Neural cell (in vitro differentiated cells): ENCODE measurements at regions not wholly inside any gene's neighbourhood (a gene's known extent, or its start where the extent isn't known, plus 50 kb on each side); places are given as distances from the start of the nearest gene placed in this dataset.

ENCODE experiments used
- H2AFZ ChIP-seq: fragments of 200-600, 300-800 bp; sonication (generic), shearing (Covaris generic); 2 replicates; pipeline ENCODE4 v1.6.0; 2014; ENCODE audit warnings: low read depth, mild to moderate bottlenecking, antibody characterized with exemption, low read length, moderate library complexity
- H3F3A ChIP-seq: fragments of 200-600 bp; shearing (Covaris generic); 2 replicates; pipeline ENCODE4 v1.6.1; 2016; ENCODE audit warnings: mild to moderate bottlenecking, moderate library complexity, mixed read lengths, antibody characterized with exemption, low read length; ENCODE audit not compliant: insufficient read depth, poor library complexity, severe bottlenecking
- H3K27ac ChIP-seq: fragments of 200-600, 300-800 bp; sonication (generic), shearing (Covaris generic); 2 replicates; pipeline ENCODE4 v1.5.1; 2014; ENCODE audit warnings: mild to moderate bottlenecking, low read length, moderate library complexity
- H3K27me3 ChIP-seq: fragments of 300-800, 200-600 bp; sonication (generic), shearing (Covaris generic); 2 replicates; pipeline ENCODE4 v1.6.0; 2014; ENCODE audit warnings: mild to moderate bottlenecking, low read depth, low read length, moderate library complexity; ENCODE audit not compliant: insufficient read depth
- H3K36me3 ChIP-seq: fragments of 300-800, 200-600 bp; sonication (generic), shearing (Covaris generic); 2 replicates; pipeline ENCODE4 v1.5.1; 2014; ENCODE audit warnings: mild to moderate bottlenecking, antibody characterized with exemption, low read length, moderate library complexity; ENCODE audit not compliant: insufficient read depth
- H3K4me2 ChIP-seq: fragments of 300-800, 200-600 bp; sonication (generic), shearing (Covaris generic); 2 replicates; pipeline ENCODE4 v1.6.0; 2014; ENCODE audit warnings: mild to moderate bottlenecking, low read length
- H3K4me3 ChIP-seq: fragments of 300-800, 200-600 bp; sonication (generic), shearing (Covaris generic); 2 replicates; pipeline ENCODE4 v1.5.1; 2014; ENCODE audit warnings: mild to moderate bottlenecking, low read length, moderate library complexity
- H3K79me2 ChIP-seq: fragments of 200-600 bp; shearing (Covaris generic); replicated peaks from 2 replicates; pipeline ENCODE4 v1.6.0; 2014; ENCODE audit warnings: mild to moderate bottlenecking, low read length, moderate library complexity; ENCODE audit not compliant: insufficient read depth
- H3K9ac ChIP-seq: fragments of 300-800, 200-600 bp; sonication (generic), shearing (Covaris generic); 2 replicates; pipeline ENCODE4 v1.6.1; 2016; ENCODE audit warnings: mild to moderate bottlenecking, low read length, mixed read lengths
- H3K9me2 ChIP-seq: fragments of 200-600 bp; shearing (Covaris generic); 2 replicates; pipeline ENCODE4 v1.6.1; 2016; ENCODE audit warnings: mild to moderate bottlenecking, low read length, mixed read lengths; ENCODE audit not compliant: insufficient read depth
- H3K9me3 ChIP-seq: fragments of 200-600, 300-800 bp; sonication (generic), shearing (Covaris generic); 2 replicates; pipeline ENCODE4 v1.6.1; 2016; ENCODE audit warnings: mild to moderate bottlenecking, mixed run types, low read length, moderate library complexity, mixed read lengths
- H4K20me1 ChIP-seq: fragments of 200-600 bp; shearing (Covaris generic); 2 replicates; pipeline ENCODE4 v1.6.1; 2016; ENCODE audit warnings: mild to moderate bottlenecking, mixed run types; ENCODE audit not compliant: insufficient read depth
- EP300 ChIP-seq: fragments of 450-650 bp; conservative IDR thresholded peaks from 2 replicates; pipeline ENCODE4 v1.6.1; 2014; ENCODE audit warnings: antibody characterized with exemption, mild to moderate bottlenecking, moderate library complexity; ENCODE audit not compliant: poor library complexity, severe bottlenecking
- EZH2 ChIP-seq: fragments of 200-600, 300-800 bp; shearing (Covaris generic), sonication (generic); IDR thresholded peaks from 2 replicates; pipeline ENCODE4 v1.6.1; 2014; ENCODE audit warnings: antibody characterized with exemption, low read length, borderline replicate concordance, mild to moderate bottlenecking; ENCODE audit not compliant: insufficient read depth, poor library complexity, severe bottlenecking
- MXI1 ChIP-seq: fragments of 450-650 bp; conservative IDR thresholded peaks from 2 replicates; pipeline ENCODE4 v1.6.1; 2014; ENCODE audit warnings: antibody characterized with exemption, mild to moderate bottlenecking; ENCODE audit not compliant: poor library complexity, severe bottlenecking
- POLR2AphosphoS5 ChIP-seq: IDR thresholded peaks from 2 replicates; pipeline ENCODE4 v1.6.1; 2012
- RAD21 ChIP-seq: fragments of 450-650 bp; conservative IDR thresholded peaks from 2 replicates; pipeline ENCODE4 v1.6.1; 2014; ENCODE audit warnings: antibody characterized with exemption, mild to moderate bottlenecking, moderate library complexity
- SMC3 ChIP-seq: fragments of 450-650 bp; conservative IDR thresholded peaks from 2 replicates; pipeline ENCODE4 v1.6.1; 2014; ENCODE audit warnings: antibody characterized with exemption, mild to moderate bottlenecking, moderate library complexity; ENCODE audit not compliant: poor library complexity
- TAF1 ChIP-seq: IDR thresholded peaks from 2 replicates; pipeline ENCODE4 v1.6.1; 2012; ENCODE audit warnings: low read depth
- TF ChIP-seq, protein P1 (sequence below): IDR thresholded peaks from 2 replicates; pipeline ENCODE4 v1.6.1; 2012; ENCODE audit warnings: borderline replicate concordance
- TF ChIP-seq, protein P2 (sequence below): fragments of 450-650 bp; IDR thresholded peaks from 2 replicates; pipeline ENCODE4 v1.5.1; 2014; ENCODE audit warnings: antibody characterized with exemption, mild to moderate bottlenecking, moderate library complexity; ENCODE audit not compliant: poor library complexity, severe bottlenecking

DNA sequence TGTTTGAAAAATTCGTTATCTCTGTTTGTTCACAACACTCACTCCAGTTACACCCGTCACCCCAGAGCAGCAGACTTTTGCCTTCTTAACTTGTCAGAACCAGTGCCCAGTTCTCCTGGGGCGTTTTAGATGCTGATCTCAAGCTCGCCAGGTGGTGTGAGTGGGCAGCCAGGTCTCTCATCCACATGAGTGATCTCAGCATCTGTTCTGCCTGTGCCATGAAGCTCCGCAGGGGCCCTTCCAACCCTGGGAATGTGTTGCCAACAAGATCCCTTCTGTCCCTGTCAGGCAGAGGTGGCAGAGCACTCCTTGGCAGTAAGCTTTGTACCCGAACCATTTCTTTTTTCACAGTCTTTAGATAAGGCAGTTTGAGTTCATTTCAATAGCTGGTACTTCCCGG lies 896.5 kb downstream of the UQCRFS1 start:
- Histone ChIP-seq H4K20me1 (no peaks in the 10 kb centered on the region), H3F3A (no peaks in the 10 kb centered on the region), H3K4me3 (no peak overlapping the region), H3K36me3 (no peaks in the 10 kb centered on the region), H3K79me2 (no peaks in the 10 kb centered on the region), H3K9me2 (no peaks in the 10 kb centered on the region), H3K9me3 (no peaks in the 10 kb centered on the region), H2AFZ (no peak overlapping the region), H3K4me2 (no peak overlapping the region), H3K9ac (no peak overlapping the region), H3K27me3 (no peaks in the 10 kb centered on the region), H3K27ac (no peak overlapping the region)
- no peak for TF ChIP-seq TAF1
- no peak for TF ChIP-seq POLR2AphosphoS5
- no peak for TF ChIP-seq MXI1
- TF ChIP-seq RAD21, result no peak
- TF ChIP-seq EP300, result no peak

DNA sequence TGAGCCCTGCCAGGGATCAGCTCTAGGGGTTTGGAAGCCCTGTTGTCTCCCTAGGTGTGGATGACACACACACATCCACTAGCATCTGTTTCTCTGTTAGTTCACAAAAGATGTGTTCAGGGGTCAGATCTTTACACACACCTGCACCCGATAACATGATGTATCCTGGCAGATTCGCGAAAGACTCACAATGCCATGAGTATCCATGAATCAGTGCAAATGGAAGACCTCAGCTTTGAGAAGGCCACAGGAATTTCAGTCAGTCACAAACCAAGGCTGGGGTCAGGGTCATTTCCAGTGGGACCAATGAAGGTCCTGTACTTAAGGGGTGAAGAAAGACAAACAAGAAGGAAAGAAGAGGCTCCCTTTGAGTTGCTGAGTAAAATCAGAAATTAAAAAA lies 898.2 kb downstream of the UQCRFS1 start:
- H3K4me2 ChIP-seq, result no peak overlapping the region
- H3K4me3 ChIP-seq, result no peak overlapping the region
- H3K79me2 ChIP-seq, result no peaks in the 10 kb centered on the region
- H4K20me1 ChIP-seq, result no peaks in the 10 kb centered on the region
- no peaks in the 10 kb centered on the region for H3K27me3 ChIP-seq
- TF ChIP-seq TAF1, result no peak
- H3K36me3 ChIP-seq, result no peaks in the 10 kb centered on the region
- no peaks in the 10 kb centered on the region for H3K9me3 ChIP-seq
- no peaks in the 10 kb centered on the region for H3F3A ChIP-seq
- H3K9me2 ChIP-seq, result no peaks in the 10 kb centered on the region
- no peak overlapping the region for H2AFZ ChIP-seq
- no peak overlapping the region for H3K27ac ChIP-seq
- H3K9ac ChIP-seq, result no peak overlapping the region

DNA sequence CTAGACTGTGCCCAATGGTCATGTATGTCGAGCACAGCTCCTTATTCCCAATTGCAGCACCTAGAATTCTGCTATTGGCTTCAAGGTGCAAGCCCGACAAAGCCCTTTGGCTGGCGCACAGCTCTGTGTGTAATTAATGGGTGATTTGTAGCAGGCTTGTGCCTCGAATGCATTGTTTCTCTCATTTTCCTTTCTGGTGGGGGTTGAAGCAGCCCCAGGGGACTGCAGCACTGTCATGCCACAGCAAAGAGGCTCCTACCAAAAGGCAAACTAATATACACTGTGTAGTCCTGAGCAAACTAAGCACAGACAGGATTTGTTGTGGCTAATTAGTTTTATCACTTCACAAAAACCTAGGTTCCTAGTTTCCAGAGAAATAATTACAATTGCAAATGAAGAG lies 898.7 kb downstream of the UQCRFS1 start:
- Histone ChIP-seq H3K27me3 (no peaks in the 10 kb centered on the region), H3K9me3 (no peaks in the 10 kb centered on the region), H3K27ac (no peak overlapping the region), H3K4me3 (no peak overlapping the region), H3K9ac (no peak overlapping the region), H3F3A (no peaks in the 10 kb centered on the region), H2AFZ (no peak overlapping the region), H3K4me2 (no peak overlapping the region), H3K9me2 (no peaks in the 10 kb centered on the region), H4K20me1 (no peaks in the 10 kb centered on the region), H3K36me3 (no peaks in the 10 kb centered on the region), H3K79me2 (no peaks in the 10 kb centered on the region)
- no peak for TF ChIP-seq EZH2
- no peak for TF ChIP-seq SMC3
- no peak for TF ChIP-seq EP300
- TF ChIP-seq RAD21, result no peak
- TF ChIP-seq, protein P1, sequence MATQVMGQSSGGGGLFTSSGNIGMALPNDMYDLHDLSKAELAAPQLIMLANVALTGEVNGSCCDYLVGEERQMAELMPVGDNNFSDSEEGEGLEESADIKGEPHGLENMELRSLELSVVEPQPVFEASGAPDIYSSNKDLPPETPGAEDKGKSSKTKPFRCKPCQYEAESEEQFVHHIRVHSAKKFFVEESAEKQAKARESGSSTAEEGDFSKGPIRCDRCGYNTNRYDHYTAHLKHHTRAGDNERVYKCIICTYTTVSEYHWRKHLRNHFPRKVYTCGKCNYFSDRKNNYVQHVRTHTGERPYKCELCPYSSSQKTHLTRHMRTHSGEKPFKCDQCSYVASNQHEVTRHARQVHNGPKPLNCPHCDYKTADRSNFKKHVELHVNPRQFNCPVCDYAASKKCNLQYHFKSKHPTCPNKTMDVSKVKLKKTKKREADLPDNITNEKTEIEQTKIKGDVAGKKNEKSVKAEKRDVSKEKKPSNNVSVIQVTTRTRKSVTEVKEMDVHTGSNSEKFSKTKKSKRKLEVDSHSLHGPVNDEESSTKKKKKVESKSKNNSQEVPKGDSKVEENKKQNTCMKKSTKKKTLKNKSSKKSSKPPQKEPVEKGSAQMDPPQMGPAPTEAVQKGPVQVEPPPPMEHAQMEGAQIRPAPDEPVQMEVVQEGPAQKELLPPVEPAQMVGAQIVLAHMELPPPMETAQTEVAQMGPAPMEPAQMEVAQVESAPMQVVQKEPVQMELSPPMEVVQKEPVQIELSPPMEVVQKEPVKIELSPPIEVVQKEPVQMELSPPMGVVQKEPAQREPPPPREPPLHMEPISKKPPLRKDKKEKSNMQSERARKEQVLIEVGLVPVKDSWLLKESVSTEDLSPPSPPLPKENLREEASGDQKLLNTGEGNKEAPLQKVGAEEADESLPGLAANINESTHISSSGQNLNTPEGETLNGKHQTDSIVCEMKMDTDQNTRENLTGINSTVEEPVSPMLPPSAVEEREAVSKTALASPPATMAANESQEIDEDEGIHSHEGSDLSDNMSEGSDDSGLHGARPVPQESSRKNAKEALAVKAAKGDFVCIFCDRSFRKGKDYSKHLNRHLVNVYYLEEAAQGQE, result no peak
- TF ChIP-seq POLR2AphosphoS5, result no peak
- no peak for TF ChIP-seq MXI1
- TF ChIP-seq, protein P2, sequence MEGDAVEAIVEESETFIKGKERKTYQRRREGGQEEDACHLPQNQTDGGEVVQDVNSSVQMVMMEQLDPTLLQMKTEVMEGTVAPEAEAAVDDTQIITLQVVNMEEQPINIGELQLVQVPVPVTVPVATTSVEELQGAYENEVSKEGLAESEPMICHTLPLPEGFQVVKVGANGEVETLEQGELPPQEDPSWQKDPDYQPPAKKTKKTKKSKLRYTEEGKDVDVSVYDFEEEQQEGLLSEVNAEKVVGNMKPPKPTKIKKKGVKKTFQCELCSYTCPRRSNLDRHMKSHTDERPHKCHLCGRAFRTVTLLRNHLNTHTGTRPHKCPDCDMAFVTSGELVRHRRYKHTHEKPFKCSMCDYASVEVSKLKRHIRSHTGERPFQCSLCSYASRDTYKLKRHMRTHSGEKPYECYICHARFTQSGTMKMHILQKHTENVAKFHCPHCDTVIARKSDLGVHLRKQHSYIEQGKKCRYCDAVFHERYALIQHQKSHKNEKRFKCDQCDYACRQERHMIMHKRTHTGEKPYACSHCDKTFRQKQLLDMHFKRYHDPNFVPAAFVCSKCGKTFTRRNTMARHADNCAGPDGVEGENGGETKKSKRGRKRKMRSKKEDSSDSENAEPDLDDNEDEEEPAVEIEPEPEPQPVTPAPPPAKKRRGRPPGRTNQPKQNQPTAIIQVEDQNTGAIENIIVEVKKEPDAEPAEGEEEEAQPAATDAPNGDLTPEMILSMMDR, result no peak
- TF ChIP-seq TAF1, result no peak
